OCI-LY1 (cell line): ENCODE measurements at regions not wholly inside any gene's neighbourhood (a gene's known extent, or its start where the extent isn't known, plus 50 kb on each side); places are given as distances from the start of the nearest gene placed in this dataset.

Experiments
- CTCF ChIP-seq: fragments of 200-600 bp; sonication (generic), shearing (Covaris generic); IDR thresholded peaks from 2 replicates; pipeline ENCODE4 v1.5.1; 2017; ENCODE audit warnings: mild to moderate bottlenecking, antibody characterized with exemption, low read length, moderate library complexity, mixed read lengths
- EZH2 ChIP-seq: fragments of 200-600 bp; sonication (generic), shearing (Covaris generic); IDR thresholded peaks from 2 replicates; pipeline ENCODE4 v1.8.0; 2017; ENCODE audit warnings: borderline replicate concordance, mixed run types, mild to moderate bottlenecking, antibody characterized with exemption, low read length, moderate library complexity, mixed read lengths

DNA sequence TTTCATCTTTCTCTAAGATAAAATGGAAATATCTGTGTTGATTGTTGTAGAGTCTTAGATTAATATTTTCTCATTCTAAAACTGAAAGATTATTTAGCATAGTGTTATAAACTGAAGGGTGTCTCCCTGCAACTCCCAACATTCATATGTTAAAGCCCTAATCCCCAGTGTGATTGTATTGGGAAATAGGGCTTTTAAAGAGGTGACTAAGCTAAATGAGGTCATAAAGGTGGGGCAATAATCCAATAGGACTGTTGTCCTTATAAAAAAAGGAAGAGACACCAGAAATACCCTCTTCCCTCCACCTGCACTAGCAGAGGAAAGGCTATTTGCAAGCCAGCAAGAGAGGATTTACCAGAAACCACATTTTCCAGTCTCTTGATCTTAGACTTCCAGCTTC, 1626.4 kb downstream of the C4orf33 start:
- no peak for TF ChIP-seq CTCF
- TF ChIP-seq EZH2: no peak
